H9 (cell line): ENCODE measurements at regions not wholly inside any gene's neighbourhood (a gene's known extent, or its start where the extent isn't known, plus 50 kb on each side); places are given as distances from the start of the nearest gene placed in this dataset.

Experiments
- DNase-seq: peaks from one replicate; pipeline ENCODE4 v3.0.0-alpha.2; 2017
- H2AFZ ChIP-seq: one replicate; pipeline ENCODE4 v1.6.1; 2013; ENCODE audit warnings: mild to moderate bottlenecking, low read length, control low read depth, moderate library complexity
- H2AK5ac ChIP-seq: 2 replicates; pipeline ENCODE4 v1.6.1; 2013; ENCODE audit warnings: low read length, control low read depth, mixed read lengths; ENCODE audit not compliant: insufficient read length
- H2BK120ac ChIP-seq: one replicate; pipeline ENCODE4 v1.6.1; 2013; ENCODE audit warnings: low read depth, mild to moderate bottlenecking, low read length, control low read depth, inconsistent platforms; ENCODE audit not compliant: poor library complexity, severe bottlenecking
- H2BK12ac ChIP-seq: 2 replicates; pipeline ENCODE4 v1.6.1; 2013; ENCODE audit warnings: low read length, control low read depth, mixed read lengths, low read depth; ENCODE audit not compliant: insufficient read length
- H2BK15ac ChIP-seq: 2 replicates; pipeline ENCODE4 v1.6.1; 2013; ENCODE audit warnings: low read depth, low read length, control low read depth
- H2BK20ac ChIP-seq: one replicate; pipeline ENCODE4 v1.6.1; 2013; ENCODE audit warnings: low read depth, mild to moderate bottlenecking, low read length, control low read depth, inconsistent platforms; ENCODE audit not compliant: poor library complexity, severe bottlenecking
- H2BK5ac ChIP-seq: 2 replicates; pipeline ENCODE4 v1.6.1; 2013; ENCODE audit warnings: low read length, control low read depth, mixed read lengths; ENCODE audit not compliant: insufficient read length
- H3K14ac ChIP-seq: 2 replicates; pipeline ENCODE4 v1.6.1; 2013; ENCODE audit warnings: low read length, control low read depth; ENCODE audit not compliant: insufficient read depth
- H3K18ac ChIP-seq: 2 replicates; pipeline ENCODE4 v1.6.1; 2013; ENCODE audit warnings: low read depth, mild to moderate bottlenecking, mixed read lengths, low read length, control low read depth; ENCODE audit not compliant: insufficient read length
- H3K23ac ChIP-seq: 2 replicates; pipeline ENCODE4 v1.6.1; 2013; ENCODE audit warnings: low read length, control low read depth, mixed read lengths, low read depth; ENCODE audit not compliant: insufficient read length
- H3K23me2 ChIP-seq: 2 replicates; pipeline ENCODE4 v1.6.1; 2013; ENCODE audit warnings: low read depth, mild to moderate bottlenecking, mixed read lengths, low read length, control low read depth; ENCODE audit not compliant: insufficient read length, poor library complexity, severe bottlenecking
- H3K27ac ChIP-seq: 2 replicates; pipeline ENCODE4 v1.5.1; 2013; ENCODE audit warnings: low read length, control low read depth, mixed read lengths, low read depth; ENCODE audit not compliant: insufficient read length
- H3K27me3 ChIP-seq: 2 replicates; pipeline ENCODE4 v1.6.1; 2013; ENCODE audit warnings: low read length, control low read depth, inconsistent platforms; ENCODE audit not compliant: insufficient read depth
- H3K4ac ChIP-seq: 2 replicates; pipeline ENCODE4 v1.6.1; 2013; ENCODE audit warnings: low read depth, mild to moderate bottlenecking, control low read depth, inconsistent platforms, low read length, moderate library complexity
- H3K4me1 ChIP-seq: 2 replicates; pipeline ENCODE4 v1.6.1; 2013; ENCODE audit warnings: low read length, control low read depth, inconsistent platforms; ENCODE audit not compliant: insufficient read depth
- H3K4me2 ChIP-seq: 2 replicates; pipeline ENCODE4 v1.6.1; 2013; ENCODE audit warnings: low read length, control low read depth, mixed read lengths; ENCODE audit not compliant: insufficient read length, insufficient read depth
- H3K56ac ChIP-seq: 2 replicates; pipeline ENCODE4 v1.6.1; 2013; ENCODE audit warnings: low read depth, mild to moderate bottlenecking, mixed read lengths, low read length, control low read depth; ENCODE audit not compliant: insufficient read length
- H3K79me1 ChIP-seq: 2 replicates; pipeline ENCODE4 v1.6.1; 2013; ENCODE audit warnings: low read depth, mild to moderate bottlenecking, moderate library complexity, low read length, control low read depth, inconsistent platforms; ENCODE audit not compliant: insufficient read depth, poor library complexity, severe bottlenecking
- H3K79me2 ChIP-seq: 2 replicates; pipeline ENCODE4 v1.6.1; 2013; ENCODE audit warnings: low read length, control low read depth, inconsistent platforms; ENCODE audit not compliant: insufficient read depth
- H3K9ac ChIP-seq: 2 replicates; pipeline ENCODE4 v1.6.1; 2013; ENCODE audit warnings: low read length, control low read depth, mixed read lengths; ENCODE audit not compliant: insufficient read length; ENCODE audit errors: extremely low read depth
- H3K9me3 ChIP-seq: one replicate; pipeline ENCODE4 v1.6.1; 2013; ENCODE audit warnings: low read depth, low read length, inconsistent platforms; ENCODE audit not compliant: control insufficient read depth
- H3T11ph ChIP-seq: one replicate; pipeline ENCODE4 v1.6.1; 2013; ENCODE audit warnings: mild to moderate bottlenecking, low read length, control low read depth, inconsistent platforms
- H4K20me1 ChIP-seq: one replicate; pipeline ENCODE4 v1.6.1; 2013; ENCODE audit not compliant: control insufficient read depth, insufficient read length, insufficient read depth
- H4K5ac ChIP-seq: 2 replicates; pipeline ENCODE4 v1.6.1; 2013; ENCODE audit warnings: low read depth, mild to moderate bottlenecking, mixed read lengths, low read length, control low read depth; ENCODE audit not compliant: insufficient read length
- H4K8ac ChIP-seq: replicated peaks from 2 replicates; pipeline ENCODE4 v1.6.1; 2013; ENCODE audit warnings: low read length, control low read depth, mixed read lengths, low read depth; ENCODE audit not compliant: insufficient read length
- H4K91ac ChIP-seq: 2 replicates; pipeline ENCODE4 v1.6.1; 2013; ENCODE audit warnings: low read depth, mild to moderate bottlenecking, moderate library complexity, mixed read lengths, low read length, control low read depth; ENCODE audit not compliant: insufficient read length
- H3K27ac Mint-ChIP-seq, 3 experiments: 2 replicates in 2 of 3; 3 replicates in 1 of 3; pipeline ENCODE4 v1.8.0; 2020 to 2021; ENCODE audit warnings: mixed read lengths in 3 of 3, mild to moderate bottlenecking in 1 of 3, moderate library complexity in 1 of 3
- H3K27me3 Mint-ChIP-seq: 2 replicates; pipeline ENCODE4 v1.8.0; 2021; ENCODE audit warnings: low read depth, mild to moderate bottlenecking, moderate library complexity, mixed read lengths
- H3K36me3 Mint-ChIP-seq, 3 experiments: 2 replicates in 2 of 3; 3 replicates in 1 of 3; pipeline ENCODE4 v1.8.0; 2020 to 2021; ENCODE audit warnings: low read depth in 3 of 3, mixed read lengths in 3 of 3; ENCODE audit not compliant: insufficient read depth in 1 of 3
- H3K4me1 Mint-ChIP-seq, 2 experiments: 2 replicates each; pipeline ENCODE4 v1.8.0; 2020; ENCODE audit warnings: mixed read lengths in 2 of 2
- H3K4me3 Mint-ChIP-seq, 2 experiments: 2 replicates in 1 of 2; 3 replicates in 1 of 2; pipeline ENCODE4 v1.8.0; 2020 to 2021; ENCODE audit warnings: mild to moderate bottlenecking in 2 of 2, mixed read lengths in 2 of 2, moderate library complexity in 1 of 2
- H3K9me3 Mint-ChIP-seq, 2 experiments: 2 replicates in 1 of 2; 3 replicates in 1 of 2; pipeline ENCODE4 v1.8.0; 2020; ENCODE audit warnings: mild to moderate bottlenecking in 2 of 2, mixed read lengths in 2 of 2, moderate library complexity in 1 of 2
- WGBS: extraction: QIAGEN DNeasy Blood & Tissue Kit; methylation state at CpG from one replicate; pipeline ENCODE4 v1.1.7; 2013; ENCODE audit warnings: missing lambda C conversion rate, low lambda C conversion rate, mixed read lengths; ENCODE audit not compliant: insufficient read length; ENCODE audit errors: extremely low coverage; 5-methylcytosine and 5-hydroxymethylcytosine counted together
- TF ChIP-seq, protein P1 (sequence below): fragments of 200-600 bp; sonication (generic); conservative IDR thresholded peaks from 3 replicates; pipeline ENCODE4 v1.8.0; 2021; ENCODE audit warnings: antibody characterized with exemption, mild to moderate bottlenecking

DNA sequence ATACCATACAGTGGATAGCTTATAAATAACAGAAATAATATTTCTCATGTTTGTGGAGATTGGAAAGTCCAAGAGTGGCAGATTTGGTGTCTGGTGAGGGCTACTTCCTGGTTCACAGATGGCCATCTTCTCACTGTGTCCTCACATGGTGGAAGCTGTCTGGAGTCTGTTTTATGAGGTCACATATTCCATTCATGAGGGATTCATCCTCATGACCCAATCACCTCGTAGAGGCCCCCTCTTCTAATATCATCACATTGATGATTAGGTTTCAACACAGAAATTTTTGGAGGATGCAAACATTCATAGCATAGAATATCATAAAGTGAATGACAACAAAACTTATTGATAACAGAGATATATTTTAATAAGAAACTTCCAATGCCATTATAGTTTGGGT lies 568.0 kb downstream of the STIM2 start:
- no peak overlapping the region for H2BK5ac ChIP-seq
- H3K27ac Mint-ChIP-seq = no peak overlapping the region
- no peak overlapping the region for H2BK20ac ChIP-seq
- H3K9ac ChIP-seq = no peak overlapping the region
- no peak overlapping the region for H4K8ac ChIP-seq
- no peak overlapping the region for H3K56ac ChIP-seq
- no peaks in the 10 kb centered on the region for H3K9me3 ChIP-seq
- H3K36me3 Mint-ChIP-seq = no peaks in the 10 kb centered on the region
- no peaks in the 10 kb centered on the region for H3K79me1 ChIP-seq
- no peaks in the 10 kb centered on the region for H3K23me2 ChIP-seq
- H3K18ac ChIP-seq = no peak overlapping the region
- no peaks in the 10 kb centered on the region for H3K27me3 Mint-ChIP-seq
- WGBS = no CpG with 5 or more reads among the region's 1 CpG
- H3K27ac ChIP-seq = no peak overlapping the region
- H4K91ac ChIP-seq = no peak overlapping the region
- no peak overlapping the region for H3K4me2 ChIP-seq
- no peaks in the 10 kb centered on the region for H3K4me1 Mint-ChIP-seq
- no peak overlapping the region for H3K23ac ChIP-seq
- no peak overlapping the region for H3T11ph ChIP-seq
- H3K79me2 ChIP-seq = no peaks in the 10 kb centered on the region
- no peaks in the 10 kb centered on the region for H3K27me3 ChIP-seq
- TF ChIP-seq, protein P1, sequence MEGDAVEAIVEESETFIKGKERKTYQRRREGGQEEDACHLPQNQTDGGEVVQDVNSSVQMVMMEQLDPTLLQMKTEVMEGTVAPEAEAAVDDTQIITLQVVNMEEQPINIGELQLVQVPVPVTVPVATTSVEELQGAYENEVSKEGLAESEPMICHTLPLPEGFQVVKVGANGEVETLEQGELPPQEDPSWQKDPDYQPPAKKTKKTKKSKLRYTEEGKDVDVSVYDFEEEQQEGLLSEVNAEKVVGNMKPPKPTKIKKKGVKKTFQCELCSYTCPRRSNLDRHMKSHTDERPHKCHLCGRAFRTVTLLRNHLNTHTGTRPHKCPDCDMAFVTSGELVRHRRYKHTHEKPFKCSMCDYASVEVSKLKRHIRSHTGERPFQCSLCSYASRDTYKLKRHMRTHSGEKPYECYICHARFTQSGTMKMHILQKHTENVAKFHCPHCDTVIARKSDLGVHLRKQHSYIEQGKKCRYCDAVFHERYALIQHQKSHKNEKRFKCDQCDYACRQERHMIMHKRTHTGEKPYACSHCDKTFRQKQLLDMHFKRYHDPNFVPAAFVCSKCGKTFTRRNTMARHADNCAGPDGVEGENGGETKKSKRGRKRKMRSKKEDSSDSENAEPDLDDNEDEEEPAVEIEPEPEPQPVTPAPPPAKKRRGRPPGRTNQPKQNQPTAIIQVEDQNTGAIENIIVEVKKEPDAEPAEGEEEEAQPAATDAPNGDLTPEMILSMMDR = no peak
- H3K4me3 Mint-ChIP-seq = no peak overlapping the region
- no peaks in the 10 kb centered on the region for H3K9me3 Mint-ChIP-seq
- no peak overlapping the region for H3K4ac ChIP-seq
- no peak for DNase-seq
- H2AK5ac ChIP-seq = no peak overlapping the region
- no peaks in the 10 kb centered on the region for H4K20me1 ChIP-seq
- no peak overlapping the region for H2BK15ac ChIP-seq
- H3K4me1 ChIP-seq = no peaks in the 10 kb centered on the region
- H2AFZ ChIP-seq = no peak overlapping the region
- H2BK12ac ChIP-seq = no peak overlapping the region
- no peak overlapping the region for H3K14ac ChIP-seq
- H2BK120ac ChIP-seq = no peak overlapping the region
- H4K5ac ChIP-seq = no peak overlapping the region
